H9 (cell line): ENCODE measurements at regions not wholly inside any gene's neighbourhood (a gene's known extent, or its start where the extent isn't known, plus 50 kb on each side); places are given as distances from the start of the nearest gene placed in this dataset.

Source experiments
- DNase-seq: peaks from one replicate; pipeline ENCODE4 v3.0.0-alpha.2; 2017
- H2AFZ ChIP-seq: one replicate; pipeline ENCODE4 v1.6.1; 2013; ENCODE audit warnings: mild to moderate bottlenecking, low read length, control low read depth, moderate library complexity
- H2AK5ac ChIP-seq: 2 replicates; pipeline ENCODE4 v1.6.1; 2013; ENCODE audit warnings: low read length, control low read depth, mixed read lengths; ENCODE audit not compliant: insufficient read length
- H2BK120ac ChIP-seq: one replicate; pipeline ENCODE4 v1.6.1; 2013; ENCODE audit warnings: low read depth, mild to moderate bottlenecking, low read length, control low read depth, inconsistent platforms; ENCODE audit not compliant: poor library complexity, severe bottlenecking
- H2BK12ac ChIP-seq: 2 replicates; pipeline ENCODE4 v1.6.1; 2013; ENCODE audit warnings: low read length, control low read depth, mixed read lengths, low read depth; ENCODE audit not compliant: insufficient read length
- H2BK15ac ChIP-seq: 2 replicates; pipeline ENCODE4 v1.6.1; 2013; ENCODE audit warnings: low read depth, low read length, control low read depth
- H2BK20ac ChIP-seq: one replicate; pipeline ENCODE4 v1.6.1; 2013; ENCODE audit warnings: low read depth, mild to moderate bottlenecking, low read length, control low read depth, inconsistent platforms; ENCODE audit not compliant: poor library complexity, severe bottlenecking
- H2BK5ac ChIP-seq: 2 replicates; pipeline ENCODE4 v1.6.1; 2013; ENCODE audit warnings: low read length, control low read depth, mixed read lengths; ENCODE audit not compliant: insufficient read length
- H3K14ac ChIP-seq: 2 replicates; pipeline ENCODE4 v1.6.1; 2013; ENCODE audit warnings: low read length, control low read depth; ENCODE audit not compliant: insufficient read depth
- H3K18ac ChIP-seq: 2 replicates; pipeline ENCODE4 v1.6.1; 2013; ENCODE audit warnings: low read depth, mild to moderate bottlenecking, mixed read lengths, low read length, control low read depth; ENCODE audit not compliant: insufficient read length
- H3K23ac ChIP-seq: 2 replicates; pipeline ENCODE4 v1.6.1; 2013; ENCODE audit warnings: low read length, control low read depth, mixed read lengths, low read depth; ENCODE audit not compliant: insufficient read length
- H3K23me2 ChIP-seq: 2 replicates; pipeline ENCODE4 v1.6.1; 2013; ENCODE audit warnings: low read depth, mild to moderate bottlenecking, mixed read lengths, low read length, control low read depth; ENCODE audit not compliant: insufficient read length, poor library complexity, severe bottlenecking
- H3K27ac ChIP-seq: 2 replicates; pipeline ENCODE4 v1.5.1; 2013; ENCODE audit warnings: low read length, control low read depth, mixed read lengths, low read depth; ENCODE audit not compliant: insufficient read length
- H3K27me3 ChIP-seq: 2 replicates; pipeline ENCODE4 v1.6.1; 2013; ENCODE audit warnings: low read length, control low read depth, inconsistent platforms; ENCODE audit not compliant: insufficient read depth
- H3K4ac ChIP-seq: 2 replicates; pipeline ENCODE4 v1.6.1; 2013; ENCODE audit warnings: low read depth, mild to moderate bottlenecking, control low read depth, inconsistent platforms, low read length, moderate library complexity
- H3K4me1 ChIP-seq: 2 replicates; pipeline ENCODE4 v1.6.1; 2013; ENCODE audit warnings: low read length, control low read depth, inconsistent platforms; ENCODE audit not compliant: insufficient read depth
- H3K4me2 ChIP-seq: 2 replicates; pipeline ENCODE4 v1.6.1; 2013; ENCODE audit warnings: low read length, control low read depth, mixed read lengths; ENCODE audit not compliant: insufficient read length, insufficient read depth
- H3K56ac ChIP-seq: 2 replicates; pipeline ENCODE4 v1.6.1; 2013; ENCODE audit warnings: low read depth, mild to moderate bottlenecking, mixed read lengths, low read length, control low read depth; ENCODE audit not compliant: insufficient read length
- H3K79me1 ChIP-seq: 2 replicates; pipeline ENCODE4 v1.6.1; 2013; ENCODE audit warnings: low read depth, mild to moderate bottlenecking, moderate library complexity, low read length, control low read depth, inconsistent platforms; ENCODE audit not compliant: insufficient read depth, poor library complexity, severe bottlenecking
- H3K79me2 ChIP-seq: 2 replicates; pipeline ENCODE4 v1.6.1; 2013; ENCODE audit warnings: low read length, control low read depth, inconsistent platforms; ENCODE audit not compliant: insufficient read depth
- H3K9ac ChIP-seq: 2 replicates; pipeline ENCODE4 v1.6.1; 2013; ENCODE audit warnings: low read length, control low read depth, mixed read lengths; ENCODE audit not compliant: insufficient read length; ENCODE audit errors: extremely low read depth
- H3K9me3 ChIP-seq: one replicate; pipeline ENCODE4 v1.6.1; 2013; ENCODE audit warnings: low read depth, low read length, inconsistent platforms; ENCODE audit not compliant: control insufficient read depth
- H3T11ph ChIP-seq: one replicate; pipeline ENCODE4 v1.6.1; 2013; ENCODE audit warnings: mild to moderate bottlenecking, low read length, control low read depth, inconsistent platforms
- H4K20me1 ChIP-seq: one replicate; pipeline ENCODE4 v1.6.1; 2013; ENCODE audit not compliant: control insufficient read depth, insufficient read length, insufficient read depth
- H4K5ac ChIP-seq: 2 replicates; pipeline ENCODE4 v1.6.1; 2013; ENCODE audit warnings: low read depth, mild to moderate bottlenecking, mixed read lengths, low read length, control low read depth; ENCODE audit not compliant: insufficient read length
- H4K8ac ChIP-seq: replicated peaks from 2 replicates; pipeline ENCODE4 v1.6.1; 2013; ENCODE audit warnings: low read length, control low read depth, mixed read lengths, low read depth; ENCODE audit not compliant: insufficient read length
- H4K91ac ChIP-seq: 2 replicates; pipeline ENCODE4 v1.6.1; 2013; ENCODE audit warnings: low read depth, mild to moderate bottlenecking, moderate library complexity, mixed read lengths, low read length, control low read depth; ENCODE audit not compliant: insufficient read length
- H3K27ac Mint-ChIP-seq, 3 experiments: 2 replicates in 2 of 3; 3 replicates in 1 of 3; pipeline ENCODE4 v1.8.0; 2020 to 2021; ENCODE audit warnings: mixed read lengths in 3 of 3, mild to moderate bottlenecking in 1 of 3, moderate library complexity in 1 of 3
- H3K27me3 Mint-ChIP-seq: 2 replicates; pipeline ENCODE4 v1.8.0; 2021; ENCODE audit warnings: low read depth, mild to moderate bottlenecking, moderate library complexity, mixed read lengths
- H3K36me3 Mint-ChIP-seq, 3 experiments: 2 replicates in 2 of 3; 3 replicates in 1 of 3; pipeline ENCODE4 v1.8.0; 2020 to 2021; ENCODE audit warnings: low read depth in 3 of 3, mixed read lengths in 3 of 3; ENCODE audit not compliant: insufficient read depth in 1 of 3
- H3K4me1 Mint-ChIP-seq, 2 experiments: 2 replicates each; pipeline ENCODE4 v1.8.0; 2020; ENCODE audit warnings: mixed read lengths in 2 of 2
- H3K4me3 Mint-ChIP-seq, 2 experiments: 2 replicates in 1 of 2; 3 replicates in 1 of 2; pipeline ENCODE4 v1.8.0; 2020 to 2021; ENCODE audit warnings: mild to moderate bottlenecking in 2 of 2, mixed read lengths in 2 of 2, moderate library complexity in 1 of 2
- H3K9me3 Mint-ChIP-seq, 2 experiments: 2 replicates in 1 of 2; 3 replicates in 1 of 2; pipeline ENCODE4 v1.8.0; 2020; ENCODE audit warnings: mild to moderate bottlenecking in 2 of 2, mixed read lengths in 2 of 2, moderate library complexity in 1 of 2
- CTCF ChIP-seq: fragments of 200-600 bp; sonication (generic); conservative IDR thresholded peaks from 3 replicates; pipeline ENCODE4 v1.8.0; 2021; ENCODE audit warnings: antibody characterized with exemption, mild to moderate bottlenecking
- WGBS: extraction: QIAGEN DNeasy Blood & Tissue Kit; methylation state at CpG from one replicate; pipeline ENCODE4 v1.1.7; 2013; ENCODE audit warnings: missing lambda C conversion rate, low lambda C conversion rate, mixed read lengths; ENCODE audit not compliant: insufficient read length; ENCODE audit errors: extremely low coverage; 5-methylcytosine and 5-hydroxymethylcytosine counted together

DNA sequence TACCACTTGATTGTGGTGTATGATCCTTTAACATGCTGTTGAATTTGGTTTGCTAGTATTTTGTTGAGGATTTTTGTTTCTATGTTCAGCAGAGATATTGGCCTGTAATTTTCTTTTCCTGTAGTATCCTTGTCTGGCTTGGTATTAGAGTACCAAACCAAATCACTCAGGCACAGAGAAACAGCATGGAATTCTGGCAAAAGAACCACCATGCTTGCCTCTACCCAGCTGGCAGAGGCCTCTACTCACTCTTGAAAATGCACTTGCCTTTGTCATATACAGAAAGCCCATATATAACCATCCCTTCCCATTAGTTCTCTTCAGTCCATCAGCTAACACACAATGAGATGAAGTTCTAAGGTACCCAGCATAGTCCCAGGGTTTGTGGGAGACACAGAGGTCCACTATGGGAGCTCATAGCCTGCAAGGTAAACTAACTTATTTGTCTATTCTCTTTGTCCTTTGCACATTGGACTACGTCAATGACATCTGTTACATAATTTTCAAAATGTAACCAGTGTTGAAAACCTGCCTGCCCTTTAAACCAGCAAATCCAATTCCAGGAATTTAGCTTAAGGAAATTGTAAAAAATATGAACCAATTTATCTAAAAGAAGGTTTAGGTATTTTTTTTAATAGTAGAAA, 82.1 kb upstream of the POMGNT2 start:
- no peak for TF ChIP-seq CTCF

More for the DNA sequence above, 82.1 kb upstream of the POMGNT2 start:
- Histone ChIP-seq H2BK20ac (no peak overlapping the region), H3K4ac (no peak overlapping the region), H2BK120ac (no peak overlapping the region), H3K79me2 (no peaks in the 10 kb centered on the region), H3K4me1 (no peaks in the 10 kb centered on the region), H3K4me2 (no peak overlapping the region), H3K79me1 (no peaks in the 10 kb centered on the region), H4K5ac (no peak overlapping the region), H2BK12ac (no peak overlapping the region), H3K56ac (no peak overlapping the region), H3K9me3 (no peaks in the 10 kb centered on the region), H3K18ac (no peak overlapping the region), H2AFZ (no peak overlapping the region), H3K14ac (no peak overlapping the region), H4K8ac (no peak overlapping the region), H2BK15ac (no peak overlapping the region), H4K91ac (no peak overlapping the region), H2BK5ac (no peak overlapping the region), H4K20me1 (no peaks in the 10 kb centered on the region), H3T11ph (no peak overlapping the region), H2AK5ac (no peak overlapping the region), H3K9ac (no peak overlapping the region), H3K27me3 (no peaks in the 10 kb centered on the region), H3K23me2 (no peaks in the 10 kb centered on the region), H3K27ac (no peak overlapping the region), H3K23ac (no peak overlapping the region)
- Mint-ChIP-seq H3K9me3 (no peaks in the 10 kb centered on the region; a peak in 2 of 5 replicates), H3K4me1 (peaks cover 0 to 4% of the 10 kb centered on the region in 2 experiments; a peak in 2 of 4 replicates), H3K27ac (no peak overlapping the region), H3K36me3 (no peaks in the 10 kb centered on the region), H3K27me3 (peaks cover 15% of the 10 kb centered on the region), H3K4me3 (no peak overlapping the region)
- WGBS, result no CpG with 5 or more reads among the region's 1 CpG
- DNase-seq, result no peak
